Urinary bladder (tissue), 3 donors: ENCODE measurements at regions not wholly inside any gene's neighbourhood (a gene's known extent, or its start where the extent isn't known, plus 50 kb on each side); places are given as distances from the start of the nearest gene placed in this dataset.

Experiments
- DNase-seq: peaks from one replicate; pipeline ENCODE4 v3.0.0-alpha.2; 2015; ENCODE audit errors: extremely low spot score
- H3K27ac ChIP-seq: one replicate; pipeline ENCODE4 v1.5.1; 2013; ENCODE audit warnings: low read depth, mild to moderate bottlenecking, moderate library complexity
- H3K36me3 ChIP-seq: one replicate; pipeline ENCODE4 v1.6.1; 2013; ENCODE audit warnings: mild to moderate bottlenecking, moderate library complexity; ENCODE audit not compliant: insufficient read depth
- H3K4me1 ChIP-seq: one replicate; pipeline ENCODE4 v1.6.1; 2013; ENCODE audit warnings: mild to moderate bottlenecking, moderate library complexity; ENCODE audit not compliant: insufficient read depth
- H3K4me3 ChIP-seq: one replicate; pipeline ENCODE4 v1.5.1; 2013; ENCODE audit warnings: low read depth, low read length
- WGBS: extraction: QIAGEN DNeasy Blood & Tissue Kit; methylation state at CpG from one replicate; pipeline ENCODE4 v1.1.7; 2013; 5-methylcytosine and 5-hydroxymethylcytosine counted together
- donor health status: healthy with polysubstance abuse.
- donor health status: healthy.

DNA sequence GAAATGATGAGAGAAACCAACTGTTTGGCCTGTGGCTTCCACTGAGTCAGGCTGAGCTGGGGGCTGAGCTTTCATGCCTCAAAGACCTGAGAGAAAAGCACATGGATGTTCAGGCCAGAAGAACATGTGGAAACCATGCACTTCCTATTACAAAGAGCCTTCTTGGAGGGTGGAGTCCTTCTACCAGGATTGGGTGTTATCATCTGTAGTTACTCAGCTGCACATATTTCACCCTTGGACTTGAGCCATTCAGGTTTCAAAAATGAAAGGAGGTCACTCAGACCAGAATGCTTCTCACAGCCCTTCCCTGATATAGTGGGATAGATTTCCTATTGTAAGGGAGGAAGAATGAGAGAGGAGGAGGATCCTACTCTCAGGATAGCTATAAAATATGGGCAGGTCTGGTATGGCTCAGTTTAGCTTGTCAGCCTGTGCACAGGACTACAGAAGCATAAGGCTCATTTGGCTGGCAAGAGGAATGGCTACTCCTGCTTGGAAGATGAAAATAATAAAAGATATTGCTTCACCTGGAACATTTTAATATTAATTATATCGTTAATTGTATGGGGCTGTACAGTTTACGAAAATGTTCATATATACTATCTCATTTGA, 173.6 kb upstream of the TMC3 start:
- peak; percentile 45 for DNase-seq
- 96% methylated on average over 2 of the region's 2 CpGs for WGBS
- Histone ChIP-seq H3K27ac (no peak overlapping the region), H3K36me3 (no peaks in the 10 kb centered on the region), H3K4me1 (no peaks in the 10 kb centered on the region), H3K4me3 (no peak overlapping the region)

DNA sequence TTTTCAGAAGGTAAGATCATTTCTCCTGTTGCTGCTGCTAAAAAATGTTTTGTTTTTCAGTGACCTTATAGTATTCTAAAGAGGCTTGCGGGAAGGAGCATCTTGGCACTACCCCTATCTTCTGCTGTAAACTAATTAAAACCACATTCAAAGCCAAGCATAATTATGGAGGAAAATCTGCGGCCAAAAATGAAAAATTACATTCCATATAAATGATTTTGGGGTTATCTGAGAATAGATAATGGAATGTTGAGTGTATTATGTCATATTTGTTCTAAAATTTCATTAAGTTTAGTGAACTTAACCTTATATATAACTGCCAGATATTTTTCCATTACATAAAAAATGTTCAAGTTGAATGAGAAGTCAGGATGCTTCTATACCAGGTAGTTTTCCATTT, 170.4 kb upstream of the TMC3 start:
- H3K4me3 ChIP-seq: no peak overlapping the region
- 77% methylated on average over 2 of the region's 2 CpGs for WGBS
- no peaks in the 10 kb centered on the region for H3K36me3 ChIP-seq
- no peaks in the 10 kb centered on the region for H3K4me1 ChIP-seq
- no peak for DNase-seq
- H3K27ac ChIP-seq: no peak overlapping the region

DNA sequence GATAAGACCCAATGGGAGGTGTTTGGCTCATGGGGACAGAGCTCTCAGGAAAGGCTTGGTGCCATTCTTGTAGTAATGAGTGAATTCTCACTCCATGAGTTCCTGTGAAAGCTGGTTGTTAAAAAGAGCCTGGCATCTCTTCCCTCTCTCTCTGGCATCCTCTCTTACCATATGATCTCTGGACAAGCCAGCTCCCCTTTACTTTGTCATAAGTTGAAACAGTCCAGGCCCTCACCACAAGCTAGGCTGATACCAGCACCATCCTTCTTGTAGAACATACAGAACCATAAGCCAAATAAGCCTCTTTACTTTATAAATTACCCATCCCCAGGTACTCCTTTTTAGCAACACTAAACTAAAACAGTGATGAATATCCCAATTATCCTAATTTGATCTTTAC, 166.9 kb upstream of the TMC3 start:
- H3K4me1 ChIP-seq: no peaks in the 10 kb centered on the region

DNA sequence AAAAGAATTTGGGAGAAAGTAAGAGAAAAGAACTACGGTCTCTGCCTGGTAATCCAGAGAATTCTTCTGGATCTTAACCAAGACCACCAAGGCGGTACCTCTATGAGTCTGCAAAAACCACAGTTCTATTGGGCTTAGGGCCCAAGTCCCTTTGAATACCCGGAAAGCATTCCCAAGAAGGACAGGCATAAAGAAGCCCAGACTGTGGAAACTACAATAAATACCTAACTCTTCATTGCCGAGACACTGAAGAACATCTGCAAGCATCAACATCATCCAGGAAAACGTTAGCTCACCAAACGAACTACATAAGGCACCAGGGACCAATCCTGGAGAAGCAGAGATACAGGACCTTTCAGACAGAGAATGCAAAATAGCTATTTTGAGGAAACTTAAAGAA, 162.3 kb upstream of the TMC3 start:
- Histone ChIP-seq H3K4me1 (no peaks in the 10 kb centered on the region), H3K4me3 (no peak overlapping the region), H3K36me3 (no peaks in the 10 kb centered on the region), H3K27ac (no peak overlapping the region)
- 65% methylated on average over 6 of the region's 6 CpGs for WGBS
- no peak for DNase-seq

More for the DNA sequence above, 166.9 kb upstream of the TMC3 start:
- Histone ChIP-seq H3K27ac (no peak overlapping the region), H3K4me3 (no peak overlapping the region), H3K36me3 (no peaks in the 10 kb centered on the region)
- DNase-seq: no peak

DNA sequence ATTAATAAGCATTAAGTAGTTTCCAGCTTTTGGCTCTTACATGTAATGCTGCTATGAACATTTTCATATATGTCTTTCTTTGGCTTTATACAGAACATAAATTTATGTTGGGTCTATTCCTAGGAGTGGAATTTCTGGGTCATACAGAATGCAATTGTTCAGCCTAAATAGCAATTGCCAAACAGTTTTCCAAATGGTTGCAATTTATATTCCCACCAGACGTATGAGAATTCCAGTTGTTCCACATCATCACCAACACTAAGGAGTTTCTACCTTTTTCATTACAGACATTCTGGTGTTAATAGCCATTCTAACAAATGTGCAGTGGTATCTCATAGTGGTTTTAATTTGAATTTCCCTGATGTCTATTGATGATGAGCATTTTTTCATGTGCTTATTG, 160.1 kb upstream of the TMC3 start:
- no peaks in the 10 kb centered on the region for H3K36me3 ChIP-seq
- H3K27ac ChIP-seq: no peak overlapping the region
- no peaks in the 10 kb centered on the region for H3K4me1 ChIP-seq
- H3K4me3 ChIP-seq: no peak overlapping the region
- no peak for DNase-seq
- 86% methylated on average over 1 of the region's 1 CpG for WGBS

DNA sequence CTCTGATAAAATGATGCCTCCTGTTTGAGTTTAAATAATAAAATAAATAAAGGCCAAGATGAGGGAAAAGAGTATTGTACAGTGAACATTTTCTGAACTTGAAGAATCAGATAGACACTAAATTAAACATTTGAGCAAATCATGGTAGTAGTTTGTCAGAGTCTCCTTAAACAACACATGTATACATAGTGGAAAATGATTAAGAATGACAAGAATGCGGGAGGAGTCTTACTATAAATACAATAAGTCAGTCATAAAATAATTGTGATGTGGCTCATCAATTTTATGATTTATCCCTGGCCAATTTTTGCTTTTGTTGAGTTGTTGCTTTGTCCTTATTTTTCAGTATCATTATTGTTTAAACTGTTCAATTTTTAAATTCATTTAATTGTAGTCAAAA, 158.0 kb upstream of the TMC3 start:
- 92% methylated on average over 1 of the region's 1 CpG for WGBS

DNA sequence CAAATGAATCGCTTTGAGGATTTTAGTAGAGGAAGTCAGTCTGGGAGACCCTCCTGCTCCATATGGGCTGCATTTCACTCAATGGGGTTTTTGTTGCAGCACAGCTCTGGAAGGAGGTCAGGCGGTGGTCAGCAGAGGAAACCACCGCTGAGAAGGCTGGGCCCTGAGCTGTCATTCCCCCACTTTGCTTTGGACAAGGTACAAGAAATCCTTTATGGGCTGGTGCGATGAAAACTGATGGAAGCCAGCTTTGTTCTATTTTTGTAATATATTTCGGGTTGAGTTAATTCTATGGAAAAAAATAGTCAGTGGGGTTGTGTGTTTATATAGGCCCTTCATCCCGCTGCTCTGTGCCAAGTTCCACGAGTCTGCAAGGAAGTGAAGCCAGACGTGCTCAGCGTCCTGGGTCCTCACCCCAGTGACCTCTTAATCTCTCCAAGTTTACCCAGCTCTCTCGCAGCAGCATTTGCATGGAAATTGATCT, 157.1 kb upstream of the TMC3 start:
- 17% methylated on average over 10 of the region's 10 CpGs for WGBS
- Histone ChIP-seq H3K36me3 (no peaks in the 10 kb centered on the region), H3K27ac (no peak overlapping the region), H3K4me3 (no peak overlapping the region), H3K4me1 (no peaks in the 10 kb centered on the region)
- peak; percentile 73 for DNase-seq

More for the DNA sequence above, 158.0 kb upstream of the TMC3 start:
- H3K4me1 ChIP-seq: no peaks in the 10 kb centered on the region
- no peak for DNase-seq
- no peaks in the 10 kb centered on the region for H3K36me3 ChIP-seq
- no peak overlapping the region for H3K27ac ChIP-seq
- no peak overlapping the region for H3K4me3 ChIP-seq

DNA sequence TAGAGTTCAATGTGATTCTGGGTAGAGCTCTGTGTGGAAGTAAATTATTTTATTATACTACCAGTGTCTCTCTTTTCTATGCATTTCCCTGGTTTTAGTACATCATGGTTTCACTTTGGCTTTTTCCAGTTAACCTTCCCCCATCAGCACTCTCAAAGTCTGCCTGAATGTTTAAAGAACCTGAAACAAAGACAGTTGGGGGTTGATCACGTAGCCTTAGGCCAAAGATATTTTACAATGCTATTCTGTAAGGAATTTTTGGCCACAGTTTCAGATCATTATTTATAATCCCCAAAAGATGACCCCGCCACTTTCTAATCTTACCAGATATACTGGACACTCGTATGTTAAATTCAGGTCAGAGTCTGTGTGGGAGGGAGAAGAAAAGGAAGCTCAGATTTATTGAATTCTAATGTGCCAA, 156.3 kb upstream of the TMC3 start:
- Histone ChIP-seq H3K4me1 (no peaks in the 10 kb centered on the region), H3K4me3 (no peak overlapping the region), H3K27ac (no peak overlapping the region), H3K36me3 (no peaks in the 10 kb centered on the region)
- no peak for DNase-seq
- WGBS: 32% methylated on average over 3 of the region's 3 CpGs

DNA sequence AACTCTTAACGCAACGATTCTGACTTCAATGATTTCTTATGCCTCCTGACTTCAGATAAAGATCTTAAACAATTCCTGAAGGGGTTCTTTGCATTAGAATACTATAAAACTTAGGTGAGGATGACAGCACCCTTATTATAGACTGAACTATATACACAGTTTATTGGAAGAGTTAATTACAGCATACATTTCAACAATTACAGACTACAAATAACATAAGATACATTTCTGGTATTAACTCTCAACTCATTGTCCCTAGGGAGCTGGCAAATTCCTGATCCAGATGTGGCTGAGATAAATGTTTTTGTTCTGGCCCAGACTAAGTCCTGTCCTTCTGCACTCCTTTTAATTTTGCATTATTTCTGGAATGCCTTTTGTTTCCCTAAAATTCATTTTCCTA, 155.5 kb upstream of the TMC3 start:
- Histone ChIP-seq H3K4me3 (no peak overlapping the region), H3K4me1 (no peaks in the 10 kb centered on the region), H3K36me3 (no peaks in the 10 kb centered on the region), H3K27ac (no peak overlapping the region)
- no peak for DNase-seq
- WGBS: 64% methylated on average over 2 of the region's 2 CpGs

DNA sequence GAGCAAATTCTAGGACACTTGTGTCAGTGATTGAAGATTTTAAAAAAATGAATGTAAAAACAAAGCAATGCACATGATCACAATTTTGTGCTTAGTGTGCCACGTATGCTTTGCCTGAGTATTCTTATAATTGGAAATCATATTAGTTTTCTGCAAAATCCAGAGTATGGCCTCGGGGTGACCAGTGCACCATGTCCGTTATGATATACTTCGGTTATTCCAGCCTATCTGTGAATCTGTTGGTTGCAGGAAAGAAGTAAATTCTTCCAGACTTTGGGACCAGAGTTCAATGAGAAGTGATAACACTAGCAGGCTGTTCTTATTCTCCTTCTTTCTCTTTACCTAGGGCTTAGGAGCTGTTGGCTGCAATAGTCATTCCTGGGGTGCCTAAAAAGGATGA, 152.0 kb upstream of the TMC3 start:
- H3K36me3 ChIP-seq: no peaks in the 10 kb centered on the region
- H3K27ac ChIP-seq: no peak overlapping the region
- WGBS: 82% methylated on average over 4 of the region's 4 CpGs
- H3K4me3 ChIP-seq: no peak overlapping the region
- no peaks in the 10 kb centered on the region for H3K4me1 ChIP-seq
- no peak for DNase-seq

DNA sequence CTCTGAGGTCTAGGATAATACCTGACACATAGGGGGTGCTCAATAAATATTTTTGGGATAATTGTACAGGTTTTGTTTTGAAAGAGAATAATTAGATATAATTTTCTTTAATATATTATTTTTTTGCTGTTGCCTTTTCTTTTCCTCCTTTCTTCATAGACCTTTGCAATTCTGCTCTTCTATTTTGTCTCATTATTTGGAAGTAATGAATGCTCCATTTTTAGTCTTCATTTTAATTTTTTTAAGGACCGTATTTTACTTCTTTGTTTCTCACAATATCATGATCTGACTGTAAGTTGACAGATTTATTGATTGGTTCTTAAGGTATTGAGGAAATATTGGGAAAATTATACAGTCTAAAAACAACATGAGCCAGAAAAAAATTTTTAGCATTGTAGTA, 150.5 kb upstream of the TMC3 start:
- no peaks in the 10 kb centered on the region for H3K4me1 ChIP-seq

DNA sequence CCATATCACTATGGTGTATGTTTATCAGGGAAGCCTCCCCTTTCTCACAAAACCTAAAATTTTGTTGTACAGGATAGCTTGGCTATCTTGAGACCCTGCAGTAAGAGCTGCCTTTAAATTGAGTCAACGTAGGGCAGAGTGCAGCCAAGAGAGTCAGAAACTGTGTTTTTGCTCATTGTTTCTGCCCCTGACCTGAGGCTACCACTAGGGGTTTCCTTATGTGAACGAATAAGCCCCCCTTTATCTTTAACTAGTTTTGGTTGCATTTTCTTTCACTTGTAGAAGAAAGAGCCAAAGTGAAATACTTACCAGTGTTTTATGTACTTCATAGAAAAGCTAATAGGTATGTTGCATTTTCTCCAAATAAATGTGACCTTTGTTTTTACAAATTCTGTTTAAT, 149.9 kb upstream of the TMC3 start:
- no peaks in the 10 kb centered on the region for H3K4me1 ChIP-seq
- H3K36me3 ChIP-seq: no peaks in the 10 kb centered on the region
- H3K27ac ChIP-seq: no peak overlapping the region
- DNase-seq: no peak
- no peak overlapping the region for H3K4me3 ChIP-seq
- 75% methylated on average over 2 of the region's 2 CpGs for WGBS

More for the DNA sequence above, 150.5 kb upstream of the TMC3 start:
- H3K27ac ChIP-seq: no peak overlapping the region
- H3K4me3 ChIP-seq: no peak overlapping the region
- DNase-seq: no peak
- 98% methylated on average over 1 of the region's 1 CpG for WGBS
- H3K36me3 ChIP-seq: no peaks in the 10 kb centered on the region

DNA sequence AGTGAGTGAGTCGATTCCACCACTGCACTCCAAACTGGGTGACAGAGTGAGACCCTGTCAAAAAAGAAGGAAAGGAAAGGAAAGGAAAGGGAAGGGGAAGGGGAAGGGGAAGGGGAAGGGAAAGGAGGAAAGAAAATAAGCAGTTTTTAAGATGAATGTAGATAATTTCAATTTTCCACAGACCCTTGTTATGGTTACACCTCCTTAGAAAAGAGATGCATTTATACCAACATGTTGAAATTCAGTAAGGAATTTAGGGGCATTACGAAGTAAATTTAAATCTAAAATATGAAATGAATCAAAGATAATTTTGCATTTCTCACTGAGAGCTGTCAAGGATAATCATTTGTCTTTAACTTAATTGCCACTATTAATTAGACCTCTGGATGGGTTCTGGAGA, 146.5 kb upstream of the TMC3 start:
- no peaks in the 10 kb centered on the region for H3K4me1 ChIP-seq
- 97% methylated on average over 2 of the region's 2 CpGs for WGBS
- no peak for DNase-seq
- H3K36me3 ChIP-seq: no peaks in the 10 kb centered on the region
- no peak overlapping the region for H3K27ac ChIP-seq
- no peak overlapping the region for H3K4me3 ChIP-seq

DNA sequence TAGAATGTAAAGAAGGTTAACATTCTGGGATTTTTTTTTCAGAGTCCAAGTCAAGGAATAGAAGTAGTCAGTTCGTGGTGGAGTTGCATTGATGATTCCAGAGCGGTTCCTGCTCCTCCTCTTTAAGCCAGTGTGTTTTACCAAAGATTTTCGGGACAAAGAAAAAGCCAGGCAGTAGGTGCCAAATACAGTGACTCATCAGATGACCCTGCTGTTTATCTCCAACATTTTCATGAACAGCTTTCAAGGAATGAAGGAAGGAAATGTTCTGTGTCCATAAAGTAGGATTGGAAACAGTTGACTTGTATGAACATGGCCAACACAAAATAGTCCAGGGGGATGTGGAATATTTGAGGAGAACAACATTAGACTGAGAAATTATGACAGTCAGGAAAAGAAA, 142.4 kb upstream of the TMC3 start:
- no peaks in the 10 kb centered on the region for H3K36me3 ChIP-seq
- no peak overlapping the region for H3K4me3 ChIP-seq
- WGBS: 46% methylated on average over 3 of the region's 3 CpGs
- H3K4me1 ChIP-seq: no peaks in the 10 kb centered on the region
- no peak for DNase-seq
- H3K27ac ChIP-seq: no peak overlapping the region

DNA sequence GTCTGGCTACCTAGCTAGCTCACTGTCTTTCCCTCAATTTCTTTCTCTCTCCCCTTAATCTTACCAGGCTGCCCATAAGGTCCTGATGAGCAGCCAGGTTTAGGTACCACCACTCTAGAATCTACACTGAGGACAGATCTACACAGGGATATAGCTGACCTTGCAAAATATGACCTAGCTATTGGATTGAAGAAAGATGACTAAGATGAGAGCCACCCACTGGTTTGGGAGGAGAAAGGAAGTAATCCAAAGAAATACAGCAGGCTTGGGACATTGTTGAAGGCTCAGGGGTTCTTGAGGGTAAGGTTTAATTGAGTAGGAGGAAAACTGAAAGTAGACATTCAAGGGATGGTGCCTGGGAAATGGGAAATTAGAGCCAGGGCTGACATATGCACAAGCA, 142.0 kb upstream of the TMC3 start:
- no peak for DNase-seq
- Histone ChIP-seq H3K36me3 (no peaks in the 10 kb centered on the region), H3K4me1 (no peaks in the 10 kb centered on the region), H3K4me3 (no peak overlapping the region), H3K27ac (no peak overlapping the region)
